ENCODE measurements at regions not wholly inside any gene's neighbourhood (a gene's known extent, or its start where the extent isn't known, plus 50 kb on each side); places are given as distances from the start of the nearest gene placed in this dataset.

DNA sequence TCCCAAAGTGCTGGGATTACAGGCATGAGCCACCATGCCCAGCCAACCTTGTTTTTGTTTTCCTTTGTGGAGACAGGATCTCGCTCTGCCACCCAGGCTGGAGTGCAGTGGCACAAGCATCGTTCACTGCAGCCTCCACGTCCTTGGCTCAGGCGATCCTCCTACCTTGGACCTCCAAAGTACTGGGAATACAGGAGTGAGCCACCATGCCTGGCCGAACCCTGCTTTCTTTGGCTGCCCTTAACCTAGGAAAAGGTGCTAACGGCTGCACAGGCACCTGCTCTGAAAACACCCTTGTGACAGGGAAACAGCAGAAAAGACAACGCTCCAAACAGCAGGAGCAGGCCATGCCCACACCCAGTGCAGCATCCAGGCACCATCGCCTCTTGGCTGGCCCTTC, 71.9 kb downstream of the OAT start:
- DNase-seq = no peak

DNA sequence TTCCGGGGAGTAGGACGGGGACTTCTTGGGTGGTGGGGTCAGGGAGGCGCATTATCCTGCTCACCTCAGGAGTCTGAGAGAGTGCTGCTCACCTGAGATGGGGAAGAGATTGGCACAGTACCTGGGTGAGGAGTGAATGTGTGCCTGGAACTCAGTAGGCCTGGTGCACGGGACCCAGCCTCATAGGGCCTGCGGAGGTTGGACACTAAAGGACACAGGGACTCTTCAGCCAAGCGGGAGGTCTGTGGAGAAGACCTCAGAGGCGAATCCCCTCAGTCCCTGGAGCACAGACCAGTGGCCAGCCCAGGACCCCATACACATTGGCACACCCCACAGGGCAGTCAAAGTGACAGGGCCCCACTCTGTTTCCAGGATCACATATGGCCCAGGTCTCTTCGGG, 73.2 kb downstream of the OAT start:
- no peak for DNase-seq

DNA sequence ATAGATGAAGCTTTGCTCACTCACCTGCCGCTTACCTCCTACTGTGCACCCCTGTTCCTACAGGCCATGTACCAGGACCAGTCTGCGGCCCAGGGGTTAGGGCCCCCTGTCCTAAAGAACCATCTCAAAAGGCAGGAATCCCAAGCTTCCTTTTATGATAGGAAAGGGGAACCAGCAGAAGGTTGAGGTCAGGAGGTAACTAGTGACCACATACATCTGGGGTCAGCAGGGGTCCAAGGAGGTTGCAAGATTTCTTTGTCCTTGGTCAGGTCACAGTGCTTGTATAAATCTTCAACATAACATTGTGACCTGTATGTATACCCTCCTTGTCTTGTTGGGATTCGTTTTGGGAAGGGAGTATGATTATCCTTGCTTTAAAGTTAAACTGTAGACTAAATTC, 73.8 kb downstream of the OAT start:
- DNase-seq = no peak

DNA sequence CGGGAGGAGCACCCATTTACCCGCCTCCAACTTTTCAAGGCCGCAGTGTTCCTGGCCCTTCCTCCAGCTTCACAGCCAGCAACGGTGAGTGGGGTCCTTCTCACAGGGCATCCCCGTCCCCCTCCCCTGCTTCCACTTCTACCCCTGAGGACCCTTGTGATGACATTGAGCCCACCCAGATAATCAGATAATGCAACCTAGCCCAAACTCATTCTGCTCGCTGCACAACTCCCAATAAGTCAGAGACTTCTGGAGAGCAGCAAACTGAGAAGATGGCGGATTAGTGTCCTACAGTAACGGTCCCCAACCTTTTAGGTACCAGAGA, 74.5 kb downstream of the OAT start:
- no peak for DNase-seq

GRCh38 chr10:124343351-124344265, 75.1 kb downstream of the OAT start:
- DNase-seq = no peak

- DNase-seq = no peak
Measured at GRCh38 chr10:124342821-124343170, 75.9 kb downstream of the OAT start.

DNA sequence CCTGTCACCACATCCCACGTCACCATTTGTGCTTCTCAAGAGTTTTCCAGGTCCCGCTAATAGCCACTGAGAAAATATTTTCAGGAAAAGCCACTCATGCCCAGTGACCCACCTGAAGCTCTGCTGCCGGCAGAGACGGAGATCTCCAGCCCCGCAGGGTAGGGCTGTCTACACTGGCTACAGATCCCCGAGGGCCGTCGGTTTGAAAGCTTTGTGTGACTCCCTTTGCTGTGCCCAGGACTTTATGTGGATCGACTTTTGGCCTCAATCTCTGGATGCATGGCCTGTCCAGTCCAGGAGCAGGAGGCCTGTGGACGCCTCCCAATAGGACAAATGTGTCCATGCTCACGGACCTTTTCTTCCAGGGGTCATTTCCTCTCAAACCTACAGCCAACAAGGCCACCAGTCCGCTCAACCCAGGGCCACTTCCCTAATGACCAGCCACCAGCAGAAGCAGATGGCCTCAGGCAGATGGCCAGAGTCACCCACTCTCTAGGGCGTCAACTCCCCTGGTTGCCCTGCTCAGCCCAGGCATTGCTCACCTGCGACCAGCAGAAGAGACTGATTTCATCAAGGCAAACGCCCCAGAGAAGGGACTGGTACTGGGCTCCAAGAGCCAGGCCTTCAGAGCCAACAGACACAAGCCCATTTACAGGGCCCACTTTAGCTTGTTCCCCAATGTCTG, 76.4 kb downstream of the OAT start:
- no peak for DNase-seq

DNA sequence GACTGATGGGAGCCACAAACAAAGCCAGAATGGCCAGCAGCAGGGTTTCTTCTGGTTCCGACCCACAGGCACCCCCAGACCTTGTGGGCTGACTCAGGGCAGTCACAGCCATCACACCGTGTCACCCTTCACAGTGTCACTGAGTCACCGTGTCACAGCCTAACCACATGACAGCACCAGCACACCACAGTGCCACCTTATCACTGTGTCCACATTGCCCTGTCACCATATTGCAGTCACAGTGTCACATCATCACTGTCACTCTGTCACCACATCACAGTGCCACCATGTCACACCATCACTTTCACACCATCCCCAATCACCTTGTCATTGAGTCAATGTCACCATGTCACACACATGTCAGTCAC, 77.0 kb downstream of the OAT start:
- DNase-seq = no peak

DNA sequence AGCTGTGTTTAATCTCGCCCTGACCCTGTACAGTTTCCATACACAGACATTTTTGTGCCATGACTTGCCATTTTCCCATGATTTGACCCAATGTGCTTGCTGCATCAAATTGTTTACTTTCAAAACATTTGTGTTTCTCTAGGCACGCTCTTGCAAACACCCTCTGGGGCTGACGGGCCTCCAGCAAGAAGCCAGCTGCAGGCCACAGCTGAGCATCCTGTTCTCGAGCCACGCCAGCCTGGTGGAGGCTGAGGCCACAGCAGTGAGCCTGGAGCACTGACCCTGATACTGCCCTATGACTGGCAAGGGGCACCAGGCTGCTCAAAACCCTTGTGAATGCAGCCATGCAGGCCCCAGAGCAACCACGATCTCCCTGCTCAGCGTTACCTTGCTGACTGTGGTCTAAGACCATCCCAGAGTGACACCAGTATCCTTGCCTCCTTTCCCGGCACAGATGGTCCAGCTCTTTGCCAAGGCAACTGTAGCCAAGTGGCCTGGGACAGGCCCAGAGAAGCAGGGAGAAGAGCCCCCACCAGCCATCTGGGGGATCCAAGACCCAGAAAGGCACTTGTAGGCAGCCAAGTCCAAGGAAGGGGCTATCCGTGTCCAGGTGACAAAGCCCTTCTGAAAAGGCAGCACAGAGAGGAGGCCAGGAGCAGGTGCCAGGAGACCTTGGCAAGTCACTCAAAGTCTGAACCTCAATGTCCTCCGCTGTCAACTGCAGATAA, 78.5 kb downstream of the OAT start:
- DNase-seq = no peak

- DNase-seq = peak; percentile 22
Measured at GRCh38 chr10:124339119-124340032, 79.3 kb downstream of the OAT start.

DNA sequence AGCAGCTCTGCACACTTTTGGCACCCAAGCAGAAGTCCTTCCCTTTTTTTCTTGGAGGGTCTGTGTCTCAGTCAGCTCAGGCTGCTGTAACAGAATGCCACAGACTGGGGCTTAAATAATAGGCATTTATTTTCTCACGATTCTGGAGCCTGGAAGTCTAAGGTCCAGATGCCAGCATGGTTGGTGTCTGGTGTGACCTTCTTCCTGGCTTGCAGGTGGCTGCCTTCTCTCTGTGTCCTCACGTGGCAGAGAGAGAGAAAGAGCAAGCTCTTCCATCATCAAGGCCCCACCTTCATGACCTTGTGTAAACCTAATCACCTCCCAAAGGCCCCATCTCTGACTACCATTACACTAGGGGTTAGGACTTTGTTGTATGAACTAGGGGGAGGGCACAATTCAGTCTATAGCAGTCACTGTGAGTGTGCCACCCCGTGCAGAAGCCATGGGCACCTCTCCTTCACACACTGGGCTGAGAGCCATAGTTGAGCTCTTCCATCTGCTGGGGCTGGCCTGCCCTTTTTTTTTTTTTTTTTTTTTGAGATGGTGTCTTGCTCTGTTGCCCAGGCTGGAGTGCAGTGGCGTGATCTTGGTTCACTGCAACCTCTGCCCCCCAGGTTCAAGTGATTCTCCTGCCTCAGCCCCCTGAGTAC, 80.3 kb downstream of the OAT start:
- DNase-seq = no peak

GRCh38 chr10:124336186-124336585, 82.5 kb downstream of the OAT start:
- no peak for DNase-seq

DNA sequence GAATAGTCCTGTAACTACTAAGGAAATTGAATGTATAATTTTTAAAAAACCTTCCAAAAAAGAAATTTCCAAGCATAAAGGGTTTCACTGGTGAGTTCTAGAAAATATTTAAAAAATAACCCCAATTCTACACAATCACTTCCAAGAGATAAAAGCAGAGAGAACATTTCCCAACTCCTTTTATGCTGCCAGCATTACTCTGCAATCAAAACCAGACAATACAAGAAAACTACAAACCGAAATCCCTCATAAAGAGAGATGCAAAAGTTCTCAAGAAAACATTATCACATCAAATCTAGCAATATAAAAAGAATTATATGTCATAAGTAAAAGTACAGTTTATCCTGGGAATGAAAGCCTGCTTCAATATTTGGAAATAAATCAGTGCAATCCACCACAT, 84.8 kb downstream of the OAT start:
- DNase-seq = no peak

DNA sequence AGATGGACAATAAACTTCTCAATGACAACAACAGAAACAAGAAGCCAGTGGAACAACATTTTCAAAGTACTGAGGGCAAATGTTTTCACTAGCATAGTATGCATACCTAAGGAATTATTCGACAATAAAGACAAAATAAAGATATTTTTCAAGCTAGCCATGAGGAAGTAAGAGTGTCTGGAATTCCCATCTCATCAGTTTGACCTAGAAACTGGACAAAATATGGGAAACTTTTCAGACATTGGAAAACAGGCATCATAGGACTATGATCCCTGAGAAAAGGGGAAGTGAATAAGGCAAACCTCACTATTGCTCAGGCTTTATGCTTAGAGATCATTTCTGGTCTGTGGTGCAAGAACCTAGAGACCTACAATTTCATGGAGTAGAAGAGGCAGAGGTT, 86.3 kb downstream of the OAT start:
- no peak for DNase-seq

DNA sequence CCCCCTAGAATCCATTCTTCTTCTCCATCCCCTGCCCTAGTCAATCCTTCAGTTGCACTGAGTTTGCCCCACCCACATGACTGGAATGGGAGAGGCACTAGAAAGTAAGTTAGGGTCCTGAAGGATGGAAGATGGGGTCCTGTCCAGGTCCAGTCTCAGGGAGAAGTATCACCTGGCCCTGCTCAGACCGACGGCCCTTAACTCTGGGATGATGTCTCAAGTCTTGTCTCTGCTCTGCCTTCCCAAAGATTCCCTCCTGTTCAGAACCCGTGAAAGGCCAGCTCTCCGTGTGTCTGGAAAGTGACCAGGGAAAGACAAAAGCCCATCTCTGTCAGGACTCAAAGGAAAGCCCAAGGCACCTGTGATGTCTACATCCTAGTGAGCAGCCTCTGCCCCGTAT, 88.8 kb downstream of the OAT start:
- no peak for DNase-seq

DNA sequence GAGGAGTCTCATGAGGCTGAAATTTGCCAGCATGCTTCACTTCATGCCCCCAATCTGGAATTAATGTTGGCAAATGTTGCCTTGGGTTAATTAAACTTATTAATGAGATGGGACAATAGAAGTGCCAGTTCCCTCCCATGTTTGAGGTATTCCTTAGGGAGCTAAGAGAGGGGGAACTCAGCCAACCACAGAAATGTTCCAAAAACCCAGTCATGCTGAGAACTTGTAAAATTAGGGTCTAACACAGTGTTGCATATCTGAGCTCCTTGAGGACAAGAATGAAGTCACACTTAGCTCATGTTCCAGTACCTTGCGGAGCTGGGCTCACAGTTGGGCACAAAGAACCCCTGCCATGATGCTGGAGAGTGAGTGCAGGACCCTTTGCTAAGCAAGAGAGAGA, 89.4 kb downstream of the OAT start:
- no peak for DNase-seq

- DNase-seq = no peak
Measured at GRCh38 chr10:124328477-124329220, 90.1 kb downstream of the OAT start.

DNA sequence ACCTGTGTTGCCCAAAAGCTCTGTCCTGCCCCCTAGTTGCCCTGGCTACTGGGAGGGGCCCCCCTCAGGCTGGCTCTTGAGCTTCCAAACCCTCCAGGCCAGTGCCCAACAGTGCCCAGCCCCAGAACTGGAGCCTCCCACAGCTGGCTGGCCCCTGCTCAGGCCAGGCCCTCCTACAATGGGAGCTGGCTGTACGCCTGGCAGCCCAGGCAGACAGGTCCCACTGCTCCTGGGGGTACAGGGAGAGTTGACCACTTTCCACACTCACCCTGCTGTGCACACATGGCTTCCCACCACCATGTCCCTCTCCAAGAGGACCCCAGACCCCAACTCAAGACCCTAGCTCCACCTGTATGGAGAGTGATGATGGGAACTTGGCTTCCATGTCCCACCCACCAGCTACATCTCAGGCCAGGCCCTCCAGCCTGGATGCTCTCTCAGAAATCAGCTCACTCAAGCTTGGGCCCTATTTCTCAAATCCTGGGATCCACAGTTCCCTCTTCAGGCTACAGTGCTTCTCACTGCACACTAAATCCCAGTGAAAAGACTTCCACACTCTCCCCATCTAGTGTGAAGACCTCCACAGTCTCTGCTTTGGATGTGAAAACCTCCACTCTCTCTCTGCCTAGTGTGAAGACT, 92.6 kb downstream of the OAT start:
- DNase-seq = no peak

- DNase-seq = no peak
Measured at GRCh38 chr10:124325633-124325914, 93.1 kb downstream of the OAT start.

DNA sequence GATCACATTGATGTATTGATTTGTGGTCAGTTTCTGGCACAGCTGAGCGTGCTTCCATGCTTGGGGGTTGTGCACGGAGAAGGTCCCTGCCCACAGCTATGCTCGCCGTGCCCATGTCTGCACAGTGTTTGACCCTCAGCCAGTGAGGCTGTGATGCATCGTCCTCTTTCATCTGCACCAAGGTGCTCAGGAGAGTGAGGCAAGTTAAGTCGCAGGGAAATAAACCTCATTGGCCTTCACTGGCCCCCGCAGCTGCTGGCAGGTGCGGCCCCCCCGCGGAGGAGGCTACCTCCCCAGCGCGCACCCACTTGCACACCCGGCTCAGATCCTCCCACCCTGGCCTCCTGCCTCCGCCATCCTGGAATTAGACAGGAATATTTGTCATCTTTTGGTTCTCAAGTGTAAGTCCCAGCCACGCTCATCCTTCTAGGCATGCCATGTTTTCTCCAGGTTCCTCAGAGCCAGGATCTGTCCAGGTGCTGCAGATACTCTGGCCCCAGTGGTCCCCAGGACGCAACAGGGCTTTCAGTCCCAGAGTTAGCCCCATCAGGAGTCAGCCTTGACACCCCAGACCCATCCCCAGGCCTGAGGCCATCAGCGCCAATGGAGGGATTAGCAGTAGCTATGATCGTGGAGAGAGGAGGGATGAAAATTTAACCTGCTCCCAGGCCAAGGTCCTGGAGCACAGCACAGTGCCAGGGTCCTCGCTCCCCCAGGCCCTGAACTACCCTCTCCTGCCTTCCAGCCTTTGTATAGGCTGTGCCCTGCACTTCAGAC, 93.7 kb downstream of the OAT start:
- no peak for DNase-seq

DNA sequence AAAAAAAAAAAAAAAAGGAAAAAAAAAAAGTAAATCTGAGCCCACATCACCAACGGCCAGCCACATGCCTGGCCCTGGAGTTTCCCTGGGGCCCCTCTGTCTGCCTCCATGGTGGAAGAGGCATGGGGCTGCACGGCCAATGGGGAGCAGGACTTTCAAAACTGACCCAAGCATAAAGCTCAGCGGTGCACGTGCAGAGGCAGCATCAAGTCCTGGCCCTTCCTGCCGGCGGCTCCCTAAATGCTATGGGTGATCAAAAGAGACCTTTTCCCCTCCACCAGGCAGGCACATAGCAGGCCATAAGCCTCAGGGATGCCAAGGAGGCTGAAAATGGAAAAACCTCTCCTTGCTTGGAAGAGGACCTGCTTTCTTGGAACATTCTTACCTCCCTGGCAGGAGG, 94.3 kb downstream of the OAT start:
- DNase-seq = no peak

All from NCI-H1436 (cell line).